H1 (cell line): ENCODE measurements at regions not wholly inside any gene's neighbourhood (a gene's known extent, or its start where the extent isn't known, plus 50 kb on each side); places are given as distances from the start of the nearest gene placed in this dataset.

ENCODE experiments used
- CTCF ChIA-PET: fragments of 300-600 bp; sonication (Branson Sonifier 250); formaldehyde crosslinking; loops from one replicate; lab custom pipeline; 2021; ENCODE audit not compliant: partially characterized antibody; lab: Charles Lee
- POLR2A ChIA-PET: fragments of 300-600 bp; sonication (Branson Sonifier 250); formaldehyde crosslinking; loops from one replicate; lab custom pipeline; 2021; ENCODE audit warnings: inconsistent platforms; ENCODE audit not compliant: partially characterized antibody; lab: Charles Lee
- DNase-seq, 2 experiments: peaks; one replicate each; pipeline versions ENCODE4 v3.0.0 to v3.0.0-alpha.2; 2010 to 2022; ENCODE audit warnings: low spot score in 2 of 2, low read depth in 1 of 2, mixed read lengths in 1 of 2
- FAIRE-seq: peaks from 2 replicates; lab custom pipeline; 2011; peaks lifted over from hg19 to GRCh38; lab: Jason Lieb, UNC
- H2AFZ ChIP-seq: 2 replicates; pipeline ENCODE4 v1.8.1; 2012; ENCODE audit warnings: low read length, inconsistent platforms
- H2AK5ac ChIP-seq: 2 replicates; pipeline ENCODE4 v1.6.1; 2013; ENCODE audit warnings: low read depth, low read length
- H2BK120ac ChIP-seq: replicated peaks from 2 replicates; pipeline ENCODE3; 2013; ENCODE audit warnings: low read depth, low read length, inconsistent platforms
- H2BK12ac ChIP-seq: 2 replicates; pipeline ENCODE4 v1.6.1; 2013; ENCODE audit warnings: low read depth, low read length
- H2BK15ac ChIP-seq: 2 replicates; pipeline ENCODE4 v1.6.1; 2013; ENCODE audit warnings: low read length
- H2BK20ac ChIP-seq: 2 replicates; pipeline ENCODE4 v1.6.1; 2013; ENCODE audit warnings: low read length
- H2BK5ac ChIP-seq: 2 replicates; pipeline ENCODE4 v1.6.1; 2013; ENCODE audit warnings: low read depth, low read length
- H3K14ac ChIP-seq: 2 replicates; pipeline ENCODE4 v1.6.1; 2013; ENCODE audit warnings: inconsistent platforms; ENCODE audit not compliant: insufficient read length
- H3K18ac ChIP-seq: 2 replicates; pipeline ENCODE4 v1.6.1; 2013; ENCODE audit warnings: low read length; ENCODE audit errors: extremely low read depth
- H3K23ac ChIP-seq: 2 replicates; pipeline ENCODE4 v1.6.1; 2013; ENCODE audit warnings: inconsistent platforms; ENCODE audit not compliant: insufficient read length
- H3K23me2 ChIP-seq: 2 replicates; pipeline ENCODE4 v1.6.1; 2013; ENCODE audit warnings: low read depth, low read length
- H3K27ac ChIP-seq: 2 replicates; pipeline ENCODE4 v1.6.1; 2011; ENCODE audit warnings: low read depth, low read length, inconsistent platforms
- H3K27me3 ChIP-seq, 4 experiments: replicated peaks in 1 of 4; 1 replicate in 1 of 4; 2 replicates in 3 of 4; pipeline versions ENCODE4 v1.6.1 to v1.8.1; 2011 to 2013; ENCODE audit warnings: low read length in 3 of 4, mild to moderate bottlenecking in 3 of 4, inconsistent platforms in 2 of 4, mixed read lengths in 2 of 4, moderate library complexity in 1 of 4; ENCODE audit not compliant: control insufficient read depth in 3 of 4, insufficient read depth in 3 of 4; ENCODE audit errors: extremely low read depth in 1 of 4
- H3K36me3 ChIP-seq, 4 experiments: 2 replicates each; pipeline versions ENCODE4 v1.6.1 to v1.8.1; 2011 to 2013; ENCODE audit warnings: mild to moderate bottlenecking in 4 of 4, low read length in 3 of 4, moderate library complexity in 2 of 4, control low read depth in 1 of 4, inconsistent platforms in 1 of 4; ENCODE audit not compliant: insufficient read depth in 4 of 4, control insufficient read depth in 2 of 4
- H3K4ac ChIP-seq: replicated peaks from 2 replicates; pipeline ENCODE3; 2013; ENCODE audit warnings: low read length, low read depth, mixed read lengths, inconsistent platforms; ENCODE audit not compliant: insufficient read length
- H3K4me1 ChIP-seq, 4 experiments: replicated peaks in 1 of 4; 1 replicate in 1 of 4; 2 replicates in 3 of 4; pipeline versions ENCODE4 v1.6.1 to v1.8.1; 2011 to 2013; ENCODE audit warnings: low read length in 3 of 4, inconsistent platforms in 2 of 4, mixed read lengths in 1 of 4; ENCODE audit not compliant: insufficient read depth in 4 of 4, control insufficient read depth in 3 of 4
- H3K4me2 ChIP-seq, 2 experiments: 2 replicates each; pipeline versions ENCODE4 v1.6.1 to v1.8.1; 2011 to 2013; ENCODE audit warnings: low read depth in 2 of 2, low read length in 2 of 2, control low read depth in 1 of 2, inconsistent platforms in 1 of 2, mild to moderate bottlenecking in 1 of 2; ENCODE audit not compliant: insufficient read depth in 1 of 2
- H3K4me3 ChIP-seq, 4 experiments: fragments of 200-600, 300-600 bp in 1 of 4; sonication (generic), shearing (Covaris generic), sonication (Bioruptor Twin) in 1 of 4; 2 replicates each; pipeline versions ENCODE4 v1.5.1 to v1.8.1; 2011 to 2016; ENCODE audit warnings: low read length in 4 of 4, low read depth in 3 of 4, control low read depth in 2 of 4, inconsistent platforms in 2 of 4, mild to moderate bottlenecking in 2 of 4, mixed read lengths in 1 of 4, moderate library complexity in 1 of 4; ENCODE audit not compliant: insufficient read depth in 2 of 4; ENCODE audit errors: extremely low read depth in 1 of 4
- H3K56ac ChIP-seq: replicated peaks from 2 replicates; pipeline ENCODE3; 2013; ENCODE audit warnings: low read depth, mild to moderate bottlenecking, mixed read lengths, low read length, inconsistent platforms; ENCODE audit not compliant: insufficient read length
- H3K79me1 ChIP-seq: 2 replicates; pipeline ENCODE4 v1.6.1; 2013; ENCODE audit warnings: low read depth, low read length, control low read depth
- H3K79me2 ChIP-seq, 2 experiments: 2 replicates each; pipeline versions ENCODE4 v1.6.1 to v1.8.1; 2012 to 2013; ENCODE audit warnings: low read length in 2 of 2, mild to moderate bottlenecking in 2 of 2, inconsistent platforms in 1 of 2; ENCODE audit not compliant: insufficient read depth in 2 of 2, control insufficient read depth in 1 of 2
- H3K9ac ChIP-seq, 4 experiments: replicated peaks in 1 of 4; 1 replicate in 1 of 4; 2 replicates in 3 of 4; pipeline versions ENCODE4 v1.6.1 to v1.8.1; 2011 to 2013; ENCODE audit warnings: low read depth in 3 of 4, low read length in 3 of 4, control low read depth in 2 of 4, mild to moderate bottlenecking in 2 of 4, moderate library complexity in 2 of 4, inconsistent platforms in 1 of 4; ENCODE audit errors: extremely low read depth in 1 of 4
- H3K9me3 ChIP-seq, 2 experiments: 2 replicates each; pipeline versions ENCODE4 v1.6.1 to v1.8.1; 2012 to 2013; ENCODE audit warnings: mild to moderate bottlenecking in 2 of 2, moderate library complexity in 2 of 2, control low read depth in 1 of 2, inconsistent platforms in 1 of 2, low read depth in 1 of 2, low read length in 1 of 2, mixed read lengths in 1 of 2; ENCODE audit not compliant: insufficient read depth in 2 of 2
- H4K20me1 ChIP-seq, 2 experiments: replicated peaks in 1 of 2; 2 replicates each; pipeline versions ENCODE3 to v1.8.1; 2011 to 2013; ENCODE audit warnings: inconsistent platforms in 2 of 2, low read length in 2 of 2, mild to moderate bottlenecking in 1 of 2; ENCODE audit not compliant: insufficient read depth in 2 of 2, control insufficient read depth in 1 of 2
- H4K5ac ChIP-seq: 2 replicates; pipeline ENCODE4 v1.6.1; 2013; ENCODE audit warnings: low read length, low read depth, mixed read lengths, inconsistent platforms; ENCODE audit not compliant: insufficient read length
- H4K8ac ChIP-seq: 2 replicates; pipeline ENCODE4 v1.8.0; 2013; ENCODE audit warnings: mild to moderate bottlenecking, moderate library complexity, low read length, inconsistent platforms; ENCODE audit not compliant: insufficient read depth; ENCODE audit errors: extremely low read depth
- H4K91ac ChIP-seq: replicated peaks from 2 replicates; pipeline ENCODE3; 2013; ENCODE audit warnings: low read length, mixed read lengths, inconsistent platforms; ENCODE audit not compliant: insufficient read length
- CBX5 ChIP-seq: fragments of 300-800, 300-1000 bp; sonication (generic); IDR thresholded peaks from 2 replicates; pipeline ENCODE4 v1.7.1; 2016; ENCODE audit warnings: antibody characterized with exemption, low read length, low read depth
- EGR1 ChIP-seq: IDR thresholded peaks from 2 replicates; pipeline ENCODE4 v1.6.1; 2011; ENCODE audit warnings: low read depth, low read length, borderline replicate concordance
- EZH2 ChIP-seq: fragments of 200-600 bp; sonication (generic); IDR thresholded peaks from 2 replicates; pipeline ENCODE4 v1.7.1; 2012; ENCODE audit warnings: low read depth, mild to moderate bottlenecking, moderate library complexity, low read length, inconsistent platforms; ENCODE audit not compliant: severe bottlenecking
- FOSL1 ChIP-seq: IDR thresholded peaks from 2 replicates; pipeline ENCODE4 v1.6.1; 2011; ENCODE audit warnings: mild to moderate bottlenecking, low read depth, low read length, moderate library complexity; ENCODE audit not compliant: insufficient read depth
- HDAC2 ChIP-seq, 2 experiments: fragments of 300-600 bp in 1 of 2; sonication (generic) in 1 of 2; IDR thresholded peaks; 2 replicates each; pipeline ENCODE4 v1.6.1; 2011 to 2012; ENCODE audit warnings: low read depth in 2 of 2, low read length in 2 of 2, mild to moderate bottlenecking in 2 of 2, moderate library complexity in 2 of 2, borderline replicate concordance in 1 of 2, inconsistent platforms in 1 of 2
- KDM1A ChIP-seq: fragments of 200-600, 300-600 bp; sonication (generic); IDR thresholded peaks from 2 replicates; pipeline ENCODE4 v1.7.1; 2016; ENCODE audit warnings: mild to moderate bottlenecking, low read length, borderline replicate concordance
- POLR2A ChIP-seq, 2 experiments: IDR thresholded peaks; 1 replicate in 1 of 2; 2 replicates in 1 of 2; pipeline ENCODE4 v1.6.1; 2011; ENCODE audit warnings: low read depth in 2 of 2, low read length in 2 of 2, mild to moderate bottlenecking in 2 of 2; ENCODE audit errors: control extremely low read depth in 1 of 2
- RAD21 ChIP-seq, 2 experiments: IDR thresholded peaks in 1 of 2; conservative IDR thresholded peaks in 1 of 2; 2 replicates each; pipeline ENCODE4 v1.6.1; 2011; ENCODE audit warnings: low read depth in 2 of 2, low read length in 2 of 2, improper control_type of control experiment in 1 of 2, inconsistent platforms in 1 of 2, mild to moderate bottlenecking in 1 of 2, moderate library complexity in 1 of 2
- SAP30 ChIP-seq: fragments of 300-600 bp; sonication (generic); IDR thresholded peaks from 2 replicates; pipeline ENCODE4 v1.7.1; 2012; ENCODE audit warnings: low read length, moderate library complexity, mild to moderate bottlenecking, inconsistent platforms; ENCODE audit not compliant: insufficient read depth, insufficient replicate concordance
- SIRT6 ChIP-seq: IDR thresholded peaks from one replicate; pipeline ENCODE4 v1.7.1; 2012; ENCODE audit warnings: low read length, inconsistent platforms
- SIX5 ChIP-seq: IDR thresholded peaks from 2 replicates; pipeline ENCODE4 v1.6.1; 2011; ENCODE audit warnings: mild to moderate bottlenecking, low read depth, low read length
- SUZ12 ChIP-seq: fragments of 200-600 bp; sonication (generic); IDR thresholded peaks from 2 replicates; pipeline ENCODE4 v1.6.1; 2012; ENCODE audit warnings: mild to moderate bottlenecking, inconsistent platforms, low read length, moderate library complexity, mixed read lengths
- TAF7 ChIP-seq: optimal IDR thresholded peaks from 2 replicates; pipeline ENCODE3; 2011; ENCODE audit warnings: low read depth, mild to moderate bottlenecking, inconsistent platforms, low read length, moderate library complexity, borderline replicate concordance
- WGBS, 2 experiments: shearing (Covaris generic) in 1 of 2; methylation state at CpG; one replicate each; pipeline versions ENCODE4 v1.1.6 to v1.1.7; 2013 to 2015; ENCODE audit warnings: low lambda C conversion rate in 2 of 2, mixed read lengths in 2 of 2, inconsistent platforms in 1 of 2, low coverage in 1 of 2, missing lambda C conversion rate in 1 of 2; ENCODE audit not compliant: insufficient replicate concordance in 2 of 2, insufficient coverage in 1 of 2, insufficient read length in 1 of 2; ENCODE audit errors: extremely low coverage in 1 of 2, missing lambda C conversion rate in 1 of 2; 5-methylcytosine and 5-hydroxymethylcytosine counted together
- TF ChIP-seq, protein P1 (sequence below): IDR thresholded peaks from 2 replicates; pipeline ENCODE4 v1.6.1; 2011; ENCODE audit warnings: low read depth, mild to moderate bottlenecking, low read length; ENCODE audit not compliant: insufficient read depth

DNA sequence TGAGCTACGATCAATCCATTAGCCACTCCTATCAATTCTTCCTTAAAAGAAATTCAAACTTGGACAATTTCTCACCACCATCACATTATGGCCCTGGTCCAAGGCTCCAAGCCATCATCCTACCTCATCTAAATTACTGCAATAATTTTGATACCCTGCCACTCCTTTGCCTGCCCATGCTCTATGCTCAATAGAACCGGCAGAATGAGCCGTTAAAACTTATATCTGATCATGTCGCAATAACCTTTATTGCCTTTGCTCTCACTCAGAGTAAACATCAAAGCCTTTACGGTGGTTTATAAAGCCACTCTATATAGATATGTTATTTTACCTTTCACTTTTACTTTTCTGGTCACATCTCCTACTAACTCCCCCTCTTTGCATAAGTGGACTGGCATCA, 2392.1 kb upstream of the RAG2 start:
- Histone ChIP-seq H2BK20ac (no peak overlapping the region), H3K9me3 (no peaks in the 10 kb centered on the region), H3K4me2 (no peak overlapping the region), H3K79me2 (no peaks in the 10 kb centered on the region), H3K4me1 (no peaks in the 10 kb centered on the region), H3K4ac (no peak overlapping the region), H2BK5ac (no peak overlapping the region), H3K27ac (no peak overlapping the region), H4K20me1 (no peaks in the 10 kb centered on the region), H3K18ac (no peak overlapping the region), H4K91ac (no peak overlapping the region), H3K23ac (no peak overlapping the region), H3K36me3 (no peaks in the 10 kb centered on the region), H3K9ac (no peak overlapping the region), H3K23me2 (no peaks in the 10 kb centered on the region), H4K8ac (no peak overlapping the region), H3K4me3 (no peak overlapping the region), H3K27me3 (no peaks in the 10 kb centered on the region), H3K79me1 (no peaks in the 10 kb centered on the region), H2BK12ac (no peak overlapping the region), H4K5ac (no peak overlapping the region), H3K14ac (no peak overlapping the region), H2AK5ac (no peak overlapping the region), H3K56ac (no peak overlapping the region), H2AFZ (no peak overlapping the region), H2BK120ac (no peak overlapping the region), H2BK15ac (no peak overlapping the region)
- TF ChIP-seq RAD21 (IDR thresholded peaks at IDR 0.05 in 1 of 2, conservative IDR thresholded peaks at IDR 0.05 in 1 of 2; ENCODE audit: low read depth in 2 of 2, low read length in 2 of 2) (no peak), CBX5 (no peak), SAP30 (no peak), POLR2A (IDR thresholded peaks at IDR 0.05; ENCODE audit: control extremely low read depth in 1 of 2, low read depth in 2 of 2, low read length in 2 of 2) (no peak), SIRT6 (no peak), EZH2 (no peak), SUZ12 (no peak), SIX5 (no peak), HDAC2 (IDR thresholded peaks at IDR 0.05; ENCODE audit: borderline replicate concordance in 1 of 2, low read depth in 2 of 2, low read length in 2 of 2) (no peak), FOSL1 (no peak), TAF7 (no peak), KDM1A (no peak), EGR1 (no peak)
- TF ChIP-seq, protein P1, sequence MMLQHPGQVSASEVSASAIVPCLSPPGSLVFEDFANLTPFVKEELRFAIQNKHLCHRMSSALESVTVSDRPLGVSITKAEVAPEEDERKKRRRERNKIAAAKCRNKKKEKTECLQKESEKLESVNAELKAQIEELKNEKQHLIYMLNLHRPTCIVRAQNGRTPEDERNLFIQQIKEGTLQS = no peak
- WGBS, 2 experiments = 77% methylated on average over 5 of the region's 5 CpGs; no CpG with 5 or more reads in 1 of the 2 experiments
- no peak for DNase-seq
- CTCF ChIA-PET = no interaction called here
- no peak for FAIRE-seq
- POLR2A ChIA-PET = no interaction called here
